Coronary artery (tissue), 2 donors: ENCODE measurements at regions not wholly inside any gene's neighbourhood (a gene's known extent, or its start where the extent isn't known, plus 50 kb on each side); places are given as distances from the start of the nearest gene placed in this dataset.

Experiments
- DNase-seq: peaks from one replicate; pipeline ENCODE4 v3.0.0-alpha.2; 2017; ENCODE audit warnings: low spot score
- H3K27ac ChIP-seq, 2 donors: fragments of 200-600 bp; sonication (generic); one replicate each; pipeline ENCODE4 v1.5.1; 2016 to 2019
- H3K4me3 ChIP-seq: fragments of 200-600 bp; sonication (generic); 2 replicates; pipeline ENCODE4 v1.5.1; 2016; ENCODE audit warnings: mild to moderate bottlenecking, moderate library complexity
- TF ChIP-seq, protein P1 (sequence below): fragments of 200-600 bp; sonication (generic); IDR thresholded peaks from one replicate; pipeline ENCODE4 v1.5.1; 2019; ENCODE audit warnings: antibody characterized with exemption

DNA sequence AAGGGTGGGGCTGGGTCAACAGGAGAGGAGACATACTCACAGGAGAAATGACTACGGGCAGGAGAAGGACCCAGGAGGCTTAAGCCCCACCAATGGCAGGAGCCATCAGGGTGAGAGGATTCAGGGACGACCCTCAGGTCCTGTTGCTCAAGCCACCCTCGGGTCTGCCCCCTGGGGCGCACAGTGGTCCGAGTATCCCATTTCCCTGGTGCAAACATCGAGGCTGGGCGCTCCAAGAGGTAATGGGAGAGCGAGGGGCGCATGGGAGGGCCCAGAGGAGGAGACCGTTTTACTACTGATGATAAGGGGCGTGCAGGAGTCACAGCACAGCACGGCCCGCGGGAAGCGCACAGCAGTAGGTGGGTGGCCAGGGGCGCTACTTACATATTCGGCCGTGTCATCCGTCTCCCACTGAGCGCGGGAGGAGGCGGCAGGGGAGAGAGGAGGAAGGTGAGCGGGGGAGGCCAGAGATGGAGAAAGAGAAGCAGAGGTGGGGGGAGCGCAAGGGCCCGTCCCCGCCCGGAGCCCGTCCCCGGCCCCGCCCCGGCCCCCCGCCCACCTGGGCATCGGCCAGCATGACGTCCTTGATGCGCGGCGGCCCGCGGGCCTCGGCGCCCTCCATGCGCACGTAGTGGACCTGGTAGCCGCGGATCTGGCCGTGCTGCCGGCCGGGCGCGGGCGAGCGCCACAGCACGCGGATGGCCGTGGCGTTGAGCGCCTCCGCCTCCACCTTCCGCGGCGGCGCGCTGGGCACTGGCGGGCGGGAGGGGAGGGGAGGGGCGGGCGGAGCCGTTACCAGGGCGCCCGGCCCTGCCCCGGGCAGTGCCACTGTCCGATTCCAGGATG is 111.5 kb downstream of the PTPRS start:
- no peak for DNase-seq

DNA sequence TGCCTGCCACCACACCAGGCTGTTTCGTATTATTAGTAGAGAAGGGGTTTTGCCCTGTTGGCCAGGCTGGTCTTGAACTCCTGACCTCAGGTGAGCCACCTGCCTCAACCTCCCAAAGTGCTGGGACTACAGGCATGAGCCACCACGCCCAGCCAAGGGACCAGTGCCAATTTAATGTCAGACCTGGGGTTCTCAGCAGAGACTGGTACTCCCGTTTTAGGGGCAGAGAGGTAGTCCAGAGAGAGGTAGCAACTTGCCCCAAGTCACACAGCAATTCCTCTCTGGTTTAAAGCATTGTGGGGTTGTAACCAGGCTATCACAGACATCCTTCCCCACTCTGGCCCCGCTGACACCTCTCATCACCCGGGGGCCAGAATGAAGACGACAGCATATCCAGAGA is 112.1 kb downstream of the PTPRS start:
- Histone ChIP-seq H3K27ac (no peak overlapping the region), H3K4me3 (no peak overlapping the region)
- no peak for DNase-seq
- TF ChIP-seq, protein P1, sequence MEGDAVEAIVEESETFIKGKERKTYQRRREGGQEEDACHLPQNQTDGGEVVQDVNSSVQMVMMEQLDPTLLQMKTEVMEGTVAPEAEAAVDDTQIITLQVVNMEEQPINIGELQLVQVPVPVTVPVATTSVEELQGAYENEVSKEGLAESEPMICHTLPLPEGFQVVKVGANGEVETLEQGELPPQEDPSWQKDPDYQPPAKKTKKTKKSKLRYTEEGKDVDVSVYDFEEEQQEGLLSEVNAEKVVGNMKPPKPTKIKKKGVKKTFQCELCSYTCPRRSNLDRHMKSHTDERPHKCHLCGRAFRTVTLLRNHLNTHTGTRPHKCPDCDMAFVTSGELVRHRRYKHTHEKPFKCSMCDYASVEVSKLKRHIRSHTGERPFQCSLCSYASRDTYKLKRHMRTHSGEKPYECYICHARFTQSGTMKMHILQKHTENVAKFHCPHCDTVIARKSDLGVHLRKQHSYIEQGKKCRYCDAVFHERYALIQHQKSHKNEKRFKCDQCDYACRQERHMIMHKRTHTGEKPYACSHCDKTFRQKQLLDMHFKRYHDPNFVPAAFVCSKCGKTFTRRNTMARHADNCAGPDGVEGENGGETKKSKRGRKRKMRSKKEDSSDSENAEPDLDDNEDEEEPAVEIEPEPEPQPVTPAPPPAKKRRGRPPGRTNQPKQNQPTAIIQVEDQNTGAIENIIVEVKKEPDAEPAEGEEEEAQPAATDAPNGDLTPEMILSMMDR, result no peak

More for the DNA sequence above, 111.5 kb downstream of the PTPRS start:
- TF ChIP-seq, protein P1, result no peak
- no peak overlapping the region for H3K27ac ChIP-seq
- H3K4me3 ChIP-seq, result peak overlapping the region; percentile 61

DNA sequence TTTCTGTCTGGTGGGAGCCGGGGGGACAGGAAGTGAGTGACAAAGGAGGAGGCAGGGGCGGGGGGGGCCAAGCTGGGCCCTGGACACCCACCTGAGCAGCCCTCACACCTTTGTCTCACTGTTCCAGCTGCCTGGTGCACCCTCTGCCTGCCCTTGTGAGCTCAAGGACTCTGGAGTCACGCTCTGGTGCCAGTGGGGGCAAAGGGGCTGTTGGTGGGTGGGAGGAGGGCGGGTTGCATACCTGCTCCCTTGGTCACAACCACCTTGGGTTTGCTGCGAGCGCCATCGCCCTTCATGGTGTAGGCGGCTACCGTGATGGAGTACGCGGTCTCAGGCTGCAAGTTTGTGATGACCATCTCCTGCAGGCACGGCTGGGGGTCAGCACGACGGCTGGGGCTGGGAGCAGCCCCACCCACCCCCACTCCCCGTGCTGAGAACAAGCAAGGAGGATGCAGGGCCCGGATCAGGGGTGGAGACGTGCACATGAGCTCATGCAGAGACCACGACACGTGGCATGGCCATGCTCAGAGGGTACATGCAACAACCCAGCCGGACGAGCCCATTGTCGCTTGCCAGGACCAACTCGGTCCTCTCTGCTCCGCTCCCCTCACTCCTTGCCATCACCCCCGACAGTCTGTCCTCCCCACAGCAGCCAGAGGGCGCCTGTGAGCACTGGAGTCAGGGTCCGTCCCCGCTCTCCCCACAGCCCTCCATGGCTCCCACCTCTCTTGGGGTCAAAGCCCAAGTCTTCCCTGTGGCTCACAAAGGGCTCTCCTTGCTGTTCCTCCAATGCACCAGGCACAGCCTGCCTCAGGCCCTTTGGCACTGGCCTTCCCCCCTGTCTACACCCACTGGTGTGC is 114.9 kb downstream of the PTPRS start:
- TF ChIP-seq, protein P1, result no peak
- no peak overlapping the region for H3K4me3 ChIP-seq
- no peak overlapping the region for H3K27ac ChIP-seq
- no peak for DNase-seq

DNA sequence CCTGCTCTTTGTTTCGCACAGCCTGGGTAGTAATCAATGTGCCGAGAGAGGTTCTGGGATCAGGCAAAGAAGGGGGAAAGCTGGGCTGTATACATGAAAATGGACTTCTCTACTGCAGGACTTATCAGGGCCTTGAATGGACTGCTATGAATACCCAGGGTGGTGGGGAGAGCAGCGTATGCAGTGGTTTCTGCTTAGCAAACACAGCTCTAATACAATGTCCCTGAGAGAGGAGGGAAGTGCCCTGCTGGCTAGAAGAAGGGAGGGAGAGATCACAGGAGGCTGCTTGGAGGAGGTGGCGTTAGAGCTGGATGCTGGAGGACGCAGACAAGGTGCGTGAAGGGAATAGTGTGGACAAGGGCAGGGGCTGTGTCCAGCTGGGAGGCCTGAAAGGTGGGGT is 116.1 kb downstream of the PTPRS start:
- no peak for DNase-seq
- H3K27ac ChIP-seq, result no peak overlapping the region
- H3K4me3 ChIP-seq, result no peak overlapping the region
- TF ChIP-seq, protein P1, result no peak

DNA sequence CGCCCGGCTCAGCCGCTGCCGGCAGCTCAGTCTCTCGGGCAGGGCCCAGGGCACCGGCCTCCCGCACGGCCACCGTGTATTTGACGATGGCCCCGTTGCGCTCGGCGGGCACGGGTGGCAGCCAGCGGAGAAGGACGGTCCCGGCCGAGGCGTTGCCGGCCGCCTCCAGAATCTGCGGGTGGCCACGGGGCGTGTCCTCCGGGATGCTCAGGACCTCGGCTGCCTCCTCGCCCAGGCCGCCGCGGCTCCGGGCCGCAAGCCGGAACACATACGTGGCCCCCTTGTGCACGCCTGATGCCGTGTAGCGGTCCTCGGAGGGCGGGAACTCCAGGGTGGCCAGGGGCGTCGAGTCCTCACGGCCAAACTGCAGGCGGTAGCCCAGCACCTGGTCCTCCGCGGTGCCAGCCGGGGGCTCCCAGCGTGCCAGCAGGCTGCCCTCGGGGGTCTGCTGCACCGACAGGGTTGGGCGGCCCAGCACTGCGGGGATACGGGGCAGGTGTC is 117.7 kb downstream of the PTPRS start:
- TF ChIP-seq, protein P1, result no peak
- no peak for DNase-seq

DNA sequence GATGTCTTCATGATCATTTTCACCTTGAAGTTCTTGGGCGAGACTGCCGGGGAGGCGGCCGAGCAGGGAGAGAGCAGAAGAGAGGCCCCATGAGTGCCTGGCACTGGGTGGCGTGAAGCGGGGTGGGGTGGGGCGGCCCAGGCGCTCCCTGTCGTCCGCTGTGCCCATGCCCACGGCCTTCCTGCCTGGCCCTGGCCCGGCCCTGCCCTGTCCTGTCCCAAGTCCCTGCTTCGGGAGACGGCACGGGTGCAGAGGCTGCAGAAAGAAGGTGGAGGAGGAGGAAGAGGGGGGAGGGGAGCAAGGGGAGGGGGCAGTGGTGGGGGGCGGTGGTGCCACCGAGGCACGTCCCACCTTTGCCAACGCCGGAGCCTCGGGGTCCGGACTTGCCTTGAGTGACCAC is 118.4 kb downstream of the PTPRS start:
- no peak for DNase-seq
- no peak overlapping the region for H3K4me3 ChIP-seq
- H3K27ac ChIP-seq, result no peak overlapping the region
- TF ChIP-seq, protein P1, result no peak

More for the DNA sequence above, 117.7 kb downstream of the PTPRS start:
- H3K4me3 ChIP-seq, result no peak overlapping the region
- H3K27ac ChIP-seq, result no peak overlapping the region
